Psoas muscle (tissue), 7 donors: ENCODE measurements at regions not wholly inside any gene's neighbourhood (a gene's known extent, or its start where the extent isn't known, plus 50 kb on each side); places are given as distances from the start of the nearest gene placed in this dataset.

Source experiments
- ATAC-seq, 4 donors: fragments of 200-7000 bp; cut with Tn5 transposase; one replicate each; pipeline ENCODE4 v1.9.1; 2020; ENCODE audit warnings: moderate library complexity in 3 of 4, mild to moderate bottlenecking in 2 of 4
- DNase-seq, 2 donors: peaks; one replicate each; pipeline ENCODE4 v3.0.0-alpha.2; 2020
- H3K27ac ChIP-seq: fragments of 200-600 bp; one replicate; pipeline ENCODE4 v1.8.0; 2022
- H3K27me3 ChIP-seq, 3 donors: fragments of 200-600 bp in 1 of 3; one replicate each; pipeline versions ENCODE4 v1.6.1 to v1.8.0; 2013 to 2022; ENCODE audit warnings: low read length in 2 of 3, mild to moderate bottlenecking in 2 of 3, moderate library complexity in 1 of 3; ENCODE audit not compliant: insufficient read depth in 3 of 3
- H3K36me3 ChIP-seq, 2 donors: fragments of 200-600 bp in 1 of 2; one replicate each; pipeline versions ENCODE4 v1.6.1 to v1.8.0; 2013 to 2022; ENCODE audit warnings: low read depth in 1 of 2, mild to moderate bottlenecking in 1 of 2, moderate library complexity in 1 of 2; ENCODE audit not compliant: insufficient read depth in 1 of 2
- H3K4me1 ChIP-seq: fragments of 200-600 bp; one replicate; pipeline ENCODE4 v1.8.0; 2022
- H3K4me3 ChIP-seq: fragments of 200-600 bp; one replicate; pipeline ENCODE4 v1.8.0; 2022; ENCODE audit warnings: mild to moderate bottlenecking
- H3K9me3 ChIP-seq: fragments of 200-600 bp; one replicate; pipeline ENCODE4 v1.8.0; 2022
- CTCF ChIP-seq: fragments of 200-600 bp; IDR thresholded peaks from one replicate; pipeline ENCODE4 v1.8.0; 2022; ENCODE audit warnings: antibody characterized with exemption
- WGBS, 3 donors: extraction: QIAGEN DNeasy Blood & Tissue Kit; methylation state at CpG; one replicate each; pipeline versions ENCODE4 v1.1.6 to v1.1.7; 2013; 5-methylcytosine and 5-hydroxymethylcytosine counted together
- intact Hi-C, 2 donors: fragments of 100-400 bp; cut with DNase I; formaldehyde crosslinking; loops; one replicate each; pipeline versions ENCODE4 v1.11.0 to v1.14.2; 2022
- donor health status: healthy with polysubstance abuse.
- donor health status: DM: no; HTN: no; CAD: no; lungs with moderate emphysema.
- donor health status: Bipolar disorder and iron deficiency.
- donor health status: healthy.
- donor health status: DM: yes; HTN: yes; CAD: no.
- donor health status: DM: no; HTN: no; CAD: no.
- donor health status: DM: yes; HTN: yes; CAD: no.

- H3K9me3 ChIP-seq = no peaks in the 10 kb centered on the region
- peaks cover 15% of the 10 kb centered on the region for H3K4me1 ChIP-seq
- no peaks in the 10 kb centered on the region for H3K27me3 ChIP-seq
- no peaks in the 10 kb centered on the region for H3K36me3 ChIP-seq
- TF ChIP-seq CTCF = no peak
- 86 to 92% (median 91%) methylated on average over 7 of the region's 7 CpGs for WGBS, 3 donors
- H3K27ac ChIP-seq = no peak overlapping the region
- DNase-seq (no peak), ATAC-seq (no peak)
- no peak overlapping the region for H3K4me3 ChIP-seq
- intact Hi-C loops = no loop called here
These were observed 159.3 kb downstream of the DAD1 start for GRCh38 chr14:22429546-22430294.

- intact Hi-C loops = no loop called here
- H3K4me1 ChIP-seq = peaks cover 15% of the 10 kb centered on the region
- 64 to 69% (median 69%) methylated on average over 7 of the region's 7 CpGs for WGBS, 3 donors
- no peaks in the 10 kb centered on the region for H3K36me3 ChIP-seq
- TF ChIP-seq CTCF = no peak
- ATAC-seq (no peak), DNase-seq (no peak)
- no peaks in the 10 kb centered on the region for H3K9me3 ChIP-seq
- H3K27me3 ChIP-seq = no peaks in the 10 kb centered on the region
- H3K4me3 ChIP-seq = no peak overlapping the region
- H3K27ac ChIP-seq = no peak overlapping the region
These were observed 160.2 kb downstream of the DAD1 start for GRCh38 chr14:22428700-22429291.

GRCh38 chr14:22427771-22428231 is 161.2 kb downstream of the DAD1 start:
- Histone ChIP-seq H3K27ac (no peak overlapping the region), H3K4me1 (peaks cover 10% of the 10 kb centered on the region), H3K4me3 (no peak overlapping the region), H3K27me3 (no peaks in the 10 kb centered on the region), H3K36me3 (no peaks in the 10 kb centered on the region), H3K9me3 (no peaks in the 10 kb centered on the region)
- DNase-seq (no peak), ATAC-seq (peak in 3 of 4 donors; percentile 40 to 65 (median 56))
- TF ChIP-seq CTCF = no peak
- WGBS, 3 donors = 23 to 44% (median 27%) methylated on average over 9 of the region's 9 CpGs
- intact Hi-C loops = no loop called here

- no peak for TF ChIP-seq CTCF
- Histone ChIP-seq H3K36me3 (no peaks in the 10 kb centered on the region), H3K9me3 (no peaks in the 10 kb centered on the region), H3K27ac (no peak overlapping the region), H3K27me3 (no peaks in the 10 kb centered on the region), H3K4me3 (no peak overlapping the region), H3K4me1 (no peaks in the 10 kb centered on the region)
- DNase-seq (no peak), ATAC-seq (no peak)
- intact Hi-C loops = no loop called here
- 80 to 89% (median 83%) methylated on average over 7 of the region's 7 CpGs for WGBS, 3 donors
These were observed 162.3 kb downstream of the DAD1 start for GRCh38 chr14:22426711-22427110.
